CD4-positive, alpha-beta T cell treated with Interleukin-1 beta for 1 hour (primary cell): ENCODE measurements at regions not wholly inside any gene's neighbourhood (a gene's known extent, or its start where the extent isn't known, plus 50 kb on each side); places are given as distances from the start of the nearest gene placed in this dataset.

Experiments
- DNase-seq, 2 donors: peaks; one replicate each; pipeline ENCODE4 v3.0.0-alpha.2; 2020 to 2022

- DNase-seq: no peak
Observed at GRCh38 chr2:12932192-12932591, 215.5 kb downstream of the TRIB2 start.

GRCh38 chr2:12934146-12934756, 217.5 kb downstream of the TRIB2 start:
- no peak for DNase-seq

GRCh38 chr2:12935222-12935621, 218.5 kb downstream of the TRIB2 start:
- no peak for DNase-seq

GRCh38 chr2:12935796-12936195, 219.1 kb downstream of the TRIB2 start:
- DNase-seq: no peak

- no peak for DNase-seq
Observed at GRCh38 chr2:12941203-12941602, 224.5 kb downstream of the TRIB2 start.

- DNase-seq: peak in 1 of 2 donors; percentile 3
Observed at GRCh38 chr2:12948231-12948960, 231.7 kb downstream of the TRIB2 start.

- no peak for DNase-seq
Observed at GRCh38 chr2:12948961-12949353, 232.2 kb downstream of the TRIB2 start.

GRCh38 chr2:12949406-12949805, 232.7 kb downstream of the TRIB2 start:
- DNase-seq: no peak

- no peak for DNase-seq
Observed at GRCh38 chr2:12950174-12950573, 233.4 kb downstream of the TRIB2 start.

- DNase-seq: no peak
Observed at GRCh38 chr2:12950957-12951656, 234.4 kb downstream of the TRIB2 start.

- no peak for DNase-seq
Observed at GRCh38 chr2:12951657-12951973, 234.9 kb downstream of the TRIB2 start.

- DNase-seq: no peak
Observed at GRCh38 chr2:12953596-12953995, 236.9 kb downstream of the TRIB2 start.

- no peak for DNase-seq
Observed at GRCh38 chr2:12955864-12956263, 239.1 kb downstream of the TRIB2 start.

GRCh38 chr2:12957251-12957650, 240.5 kb downstream of the TRIB2 start:
- DNase-seq: no peak

- no peak for DNase-seq
Observed at GRCh38 chr2:12959935-12960334, 243.2 kb downstream of the TRIB2 start.

- DNase-seq: no peak
Observed at GRCh38 chr2:12960671-12961070, 243.9 kb downstream of the TRIB2 start.

GRCh38 chr2:12964904-12965539, 248.3 kb downstream of the TRIB2 start:
- DNase-seq: no peak

GRCh38 chr2:12965540-12966269, 249.0 kb downstream of the TRIB2 start:
- DNase-seq: peak in 1 of 2 donors; percentile 31

GRCh38 chr2:12967804-12968203, 251.1 kb downstream of the TRIB2 start:
- no peak for DNase-seq

- DNase-seq: no peak
Observed at GRCh38 chr2:12968399-12968798, 251.7 kb downstream of the TRIB2 start.

- no peak for DNase-seq
Observed at GRCh38 chr2:12970861-12971260, 254.1 kb downstream of the TRIB2 start.

GRCh38 chr2:12971581-12972365, 255.0 kb downstream of the TRIB2 start:
- no peak for DNase-seq
